Neural progenitor cell (in vitro differentiated cells): ENCODE measurements at regions not wholly inside any gene's neighbourhood (a gene's known extent, or its start where the extent isn't known, plus 50 kb on each side); places are given as distances from the start of the nearest gene placed in this dataset.

Experiments
- EZH2phosphoT487 ChIP-seq: fragments of 200-600 bp; sonication (generic); IDR thresholded peaks from 2 replicates; pipeline ENCODE4 v1.6.1; 2017; ENCODE audit warnings: antibody characterized with exemption
- TF ChIP-seq, protein P1 (sequence below): fragments of 200-600 bp; sonication (generic); IDR thresholded peaks from 2 replicates; pipeline ENCODE4 v1.5.1; 2017; ENCODE audit warnings: antibody characterized with exemption, mild to moderate bottlenecking

DNA sequence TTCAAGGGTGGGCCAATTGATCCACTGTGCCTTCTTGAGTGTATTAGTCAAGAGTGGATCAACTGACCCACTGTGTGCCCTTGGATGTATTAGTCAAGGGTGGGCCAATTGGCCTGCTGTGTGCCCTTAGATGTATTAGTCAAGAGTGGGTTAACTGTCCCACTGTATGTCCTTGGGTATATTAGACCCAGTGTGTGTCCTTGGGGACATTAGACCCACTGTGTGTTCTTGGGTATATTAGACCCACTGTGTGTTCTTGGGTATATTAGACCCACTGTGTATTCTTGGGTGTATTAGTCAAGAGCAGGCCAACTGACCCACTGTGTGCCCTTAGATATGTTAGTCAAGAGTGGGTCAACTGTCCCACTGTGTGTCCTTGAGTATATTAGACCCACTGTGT, 601.8 kb downstream of the TYW1 start:
- TF ChIP-seq, protein P1, sequence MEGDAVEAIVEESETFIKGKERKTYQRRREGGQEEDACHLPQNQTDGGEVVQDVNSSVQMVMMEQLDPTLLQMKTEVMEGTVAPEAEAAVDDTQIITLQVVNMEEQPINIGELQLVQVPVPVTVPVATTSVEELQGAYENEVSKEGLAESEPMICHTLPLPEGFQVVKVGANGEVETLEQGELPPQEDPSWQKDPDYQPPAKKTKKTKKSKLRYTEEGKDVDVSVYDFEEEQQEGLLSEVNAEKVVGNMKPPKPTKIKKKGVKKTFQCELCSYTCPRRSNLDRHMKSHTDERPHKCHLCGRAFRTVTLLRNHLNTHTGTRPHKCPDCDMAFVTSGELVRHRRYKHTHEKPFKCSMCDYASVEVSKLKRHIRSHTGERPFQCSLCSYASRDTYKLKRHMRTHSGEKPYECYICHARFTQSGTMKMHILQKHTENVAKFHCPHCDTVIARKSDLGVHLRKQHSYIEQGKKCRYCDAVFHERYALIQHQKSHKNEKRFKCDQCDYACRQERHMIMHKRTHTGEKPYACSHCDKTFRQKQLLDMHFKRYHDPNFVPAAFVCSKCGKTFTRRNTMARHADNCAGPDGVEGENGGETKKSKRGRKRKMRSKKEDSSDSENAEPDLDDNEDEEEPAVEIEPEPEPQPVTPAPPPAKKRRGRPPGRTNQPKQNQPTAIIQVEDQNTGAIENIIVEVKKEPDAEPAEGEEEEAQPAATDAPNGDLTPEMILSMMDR: no peak
- no peak for TF ChIP-seq EZH2phosphoT487
